Hematopoietic multipotent progenitor cell treated with erythropoietin and hydrocortisone succinate and interleukin-3 and kit ligand, for 4 days (in vitro differentiated cells): ENCODE measurements at regions not wholly inside any gene's neighbourhood (a gene's known extent, or its start where the extent isn't known, plus 50 kb on each side); places are given as distances from the start of the nearest gene placed in this dataset.
"Not testable (repeated sequence)": the region's sequence is repeated elsewhere in the genome, so short reads cannot be mapped to it uniquely, and the experiment has no call there.

ENCODE experiments used
- DNase-seq: peaks from one replicate; pipeline ENCODE4 v3.0.0-alpha.2; 2015

DNA sequence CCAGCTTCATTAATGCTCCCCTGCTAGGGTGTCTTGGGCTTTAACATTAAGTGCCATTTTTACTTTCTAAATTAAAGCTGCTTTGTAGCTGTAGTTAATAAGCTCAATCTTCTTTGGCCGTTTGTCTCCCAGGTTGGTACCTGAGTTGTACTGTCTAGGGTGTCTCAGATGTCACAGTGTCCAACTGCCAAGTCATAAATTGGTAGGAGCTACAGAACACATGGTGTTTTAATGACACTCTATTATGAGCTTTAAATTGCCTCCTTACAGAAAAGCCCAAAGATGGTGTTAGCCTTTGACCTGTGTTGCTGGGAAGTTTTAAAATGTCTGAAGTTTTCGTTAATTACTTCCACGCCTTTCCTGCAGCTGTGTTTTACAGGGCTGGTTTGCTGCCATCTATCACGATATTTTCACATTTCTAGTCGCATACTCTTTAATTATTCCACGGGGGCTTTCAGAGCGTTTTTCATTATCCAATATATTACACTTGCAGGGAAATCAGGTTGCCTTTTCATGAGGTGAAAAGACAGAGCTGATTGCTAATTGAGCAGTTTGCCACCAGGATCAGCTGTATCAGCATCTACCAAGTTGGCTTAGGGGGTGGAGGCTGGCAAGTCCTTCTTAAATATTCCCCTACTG, 247.8 kb upstream of the PLPP4 start:
- no peak for DNase-seq

DNA sequence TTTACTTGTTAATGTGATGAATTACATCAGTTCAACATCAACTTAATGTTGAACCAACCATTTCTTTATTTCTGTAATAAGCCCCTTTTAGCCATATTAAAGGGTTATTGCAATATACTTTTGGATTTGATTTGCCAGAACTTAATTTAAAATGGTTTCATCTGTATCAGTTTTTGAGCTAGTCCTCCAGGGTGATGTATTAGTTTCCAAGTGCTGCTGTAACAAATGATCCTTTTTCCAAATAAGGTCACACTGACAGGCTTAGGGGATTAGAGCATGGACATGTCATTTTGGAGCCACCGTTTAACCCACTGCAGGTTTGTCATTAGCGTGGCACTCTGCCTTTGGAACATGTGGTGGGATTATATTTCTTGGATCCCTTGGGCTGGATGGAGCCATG, 244.8 kb upstream of the PLPP4 start:
- no peak for DNase-seq

DNA sequence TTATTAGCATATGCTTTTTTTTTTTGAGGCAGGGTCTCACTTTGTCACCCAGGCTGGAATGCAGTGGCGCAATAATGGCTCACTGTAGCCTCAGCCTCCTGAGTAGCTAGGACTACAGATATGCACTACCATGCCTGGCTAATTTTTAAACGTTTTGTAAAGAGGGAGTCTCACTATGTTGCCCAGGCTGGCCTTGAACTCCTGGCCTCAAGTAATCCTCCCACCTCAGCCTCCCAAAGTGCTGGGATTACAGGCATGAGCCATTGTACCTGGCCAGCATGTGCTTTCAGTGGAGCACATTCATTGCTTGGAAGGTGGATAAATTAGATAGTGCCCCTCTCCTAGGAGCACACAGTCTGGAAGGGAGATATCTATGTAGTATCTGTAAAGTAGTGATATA, 243.7 kb upstream of the PLPP4 start:
- DNase-seq = not testable (repeated sequence)

- DNase-seq = no peak
Observed at GRCh38 chr10:120217736-120218135, 239.3 kb upstream of the PLPP4 start.

- DNase-seq = peak; percentile 75
Observed at GRCh38 chr10:120221873-120222485, 235.0 kb upstream of the PLPP4 start.

DNA sequence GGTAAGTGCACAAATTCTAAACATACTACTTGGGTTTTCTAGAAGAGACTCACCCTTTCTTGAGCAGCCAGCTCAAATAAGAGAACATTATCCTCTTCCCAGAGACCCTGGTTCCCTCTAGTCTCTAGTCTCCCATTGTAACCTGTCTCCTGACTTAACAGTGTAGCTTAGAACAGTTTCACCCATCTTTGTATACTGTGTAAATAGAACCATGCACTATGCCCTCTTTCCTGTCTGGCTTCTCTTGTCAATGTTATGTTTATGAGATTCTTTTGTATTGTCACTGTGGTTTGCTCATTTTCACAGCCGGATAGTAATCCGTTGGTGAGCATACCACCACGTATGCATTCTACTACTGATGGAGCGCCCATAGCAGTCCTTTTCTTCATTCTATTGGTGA, 227.4 kb upstream of the PLPP4 start:
- no peak for DNase-seq

DNA sequence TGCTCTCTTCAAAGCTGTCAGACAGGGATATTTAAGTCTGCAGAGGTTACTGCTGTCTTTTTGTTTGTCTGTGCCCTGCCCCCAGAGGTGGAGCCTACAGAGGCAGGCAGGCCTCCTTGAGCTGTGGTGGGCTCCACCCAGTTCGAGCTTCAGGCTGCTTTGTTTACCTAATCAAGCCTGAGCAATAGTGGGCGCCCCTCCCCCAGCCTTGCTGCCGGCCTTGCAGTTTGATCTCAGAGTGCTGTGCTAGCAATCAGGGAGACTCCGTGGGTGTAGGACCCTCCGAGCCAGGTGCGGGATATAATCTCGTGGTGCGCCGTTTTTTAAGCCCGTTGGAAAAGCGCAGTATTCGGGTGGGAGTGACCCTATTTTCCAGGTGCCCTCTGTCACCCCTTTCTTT, 217.3 kb upstream of the PLPP4 start:
- DNase-seq = not testable (repeated sequence)

- DNase-seq = no peak
Observed at GRCh38 chr10:120251821-120252442, 205.1 kb upstream of the PLPP4 start.

DNA sequence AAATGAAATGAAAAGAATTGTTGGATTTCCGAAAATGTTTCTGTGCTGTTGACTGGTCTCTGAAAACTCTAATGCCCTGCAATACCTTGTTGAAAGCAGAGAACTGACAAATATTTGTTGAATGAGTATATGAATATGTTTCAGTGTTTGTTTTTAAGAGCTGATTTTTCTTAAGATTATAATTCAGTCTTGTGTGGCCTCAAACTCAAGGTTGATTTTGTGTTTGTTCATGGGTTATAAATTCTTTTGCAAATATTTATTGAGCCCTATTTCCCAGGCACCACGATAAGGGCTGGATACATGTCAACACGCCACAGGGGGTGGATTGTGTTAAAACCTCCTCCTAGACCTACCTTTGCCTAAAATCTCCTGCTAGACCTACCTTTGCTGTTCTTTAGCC, 203.9 kb upstream of the PLPP4 start:
- DNase-seq = no peak

DNA sequence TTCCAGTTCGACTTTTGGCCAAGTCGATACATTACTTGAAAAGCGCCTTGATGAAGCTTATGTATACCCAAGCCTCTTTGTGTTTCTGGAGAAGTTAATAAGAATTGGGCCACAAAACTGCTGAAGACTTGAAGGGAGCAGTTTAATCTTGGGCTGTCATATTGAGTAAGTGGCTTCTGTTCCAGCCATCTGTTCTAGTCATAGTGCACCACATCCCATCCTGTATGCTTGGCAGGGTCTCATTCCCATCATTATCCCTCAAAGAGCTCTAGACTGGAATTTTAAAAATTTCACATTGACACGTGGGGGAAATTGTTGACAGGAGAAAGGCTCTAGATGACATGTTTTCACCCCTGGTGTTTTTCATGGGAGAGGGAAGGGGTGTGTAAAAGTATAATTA, 196.6 kb upstream of the PLPP4 start:
- no peak for DNase-seq

DNA sequence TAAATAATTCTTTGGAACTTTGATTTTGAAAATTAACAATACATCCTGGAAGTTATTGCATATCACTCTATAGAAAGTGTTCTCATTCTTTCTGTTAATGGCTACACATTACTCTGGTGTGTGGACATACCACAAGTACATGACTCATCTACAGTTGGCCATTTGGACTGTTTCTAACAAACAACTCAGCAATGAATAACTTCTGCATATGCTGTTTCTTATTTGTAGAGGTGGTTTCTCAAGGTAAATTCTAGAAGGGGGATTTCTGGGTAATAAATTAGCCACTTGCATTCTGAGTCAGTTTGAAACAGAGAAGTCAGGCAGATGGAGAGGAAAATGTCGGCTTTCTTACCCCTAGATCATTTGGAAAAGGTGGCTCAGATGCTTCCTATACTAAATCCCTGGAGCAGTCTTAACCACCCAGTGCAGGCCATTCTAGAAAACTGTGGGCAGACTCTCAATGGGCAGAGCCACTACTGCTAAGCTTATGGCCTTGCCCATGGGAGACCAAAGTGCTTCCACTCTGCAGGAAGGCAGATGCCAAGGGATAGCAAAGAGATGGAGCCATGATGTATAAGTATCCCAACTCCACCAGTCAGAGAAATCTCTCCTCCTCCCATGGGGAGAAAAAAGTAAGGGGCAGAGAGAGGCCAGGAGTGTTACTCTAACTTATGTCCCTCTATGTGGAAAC, 194.0 kb upstream of the PLPP4 start:
- no peak for DNase-seq

DNA sequence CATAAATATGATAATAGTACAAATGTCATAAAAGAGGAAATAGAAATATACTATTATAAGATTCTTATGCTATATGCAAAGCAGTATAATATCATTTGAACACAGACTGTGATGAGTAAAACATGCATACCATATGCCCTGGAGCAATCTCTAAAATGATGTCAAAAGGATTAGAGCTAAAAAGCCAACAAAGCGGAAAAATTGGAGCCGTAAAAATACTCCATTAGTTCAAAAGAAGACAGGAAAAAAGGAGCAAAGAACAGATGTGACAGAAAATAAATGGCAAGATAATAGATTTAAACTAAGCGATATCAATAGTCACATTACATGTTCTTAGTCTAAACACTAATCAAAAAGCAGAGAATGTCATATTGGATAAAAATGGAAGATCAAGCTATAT, 191.0 kb upstream of the PLPP4 start:
- no peak for DNase-seq

GRCh38 chr10:120270906-120271305, 186.1 kb upstream of the PLPP4 start:
- DNase-seq = no peak

DNA sequence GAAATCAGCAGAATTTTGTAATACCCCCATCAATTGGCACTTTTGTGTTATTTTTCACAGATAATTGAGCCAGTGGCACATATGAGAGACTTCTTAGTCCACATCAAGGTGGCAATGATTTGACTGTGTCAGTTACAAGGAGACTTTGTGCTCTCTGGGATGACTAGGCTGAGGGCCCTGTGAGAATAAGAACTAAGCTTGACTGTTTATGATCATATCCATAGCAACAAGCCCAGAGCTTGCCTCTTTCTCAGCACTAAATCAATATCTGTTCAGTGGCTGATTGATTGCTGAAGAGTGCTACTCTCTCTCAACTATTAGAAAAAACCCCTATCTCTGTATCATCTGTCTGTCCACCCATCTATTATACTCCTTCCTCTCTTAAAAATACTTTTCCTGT, 185.3 kb upstream of the PLPP4 start:
- DNase-seq = no peak

DNA sequence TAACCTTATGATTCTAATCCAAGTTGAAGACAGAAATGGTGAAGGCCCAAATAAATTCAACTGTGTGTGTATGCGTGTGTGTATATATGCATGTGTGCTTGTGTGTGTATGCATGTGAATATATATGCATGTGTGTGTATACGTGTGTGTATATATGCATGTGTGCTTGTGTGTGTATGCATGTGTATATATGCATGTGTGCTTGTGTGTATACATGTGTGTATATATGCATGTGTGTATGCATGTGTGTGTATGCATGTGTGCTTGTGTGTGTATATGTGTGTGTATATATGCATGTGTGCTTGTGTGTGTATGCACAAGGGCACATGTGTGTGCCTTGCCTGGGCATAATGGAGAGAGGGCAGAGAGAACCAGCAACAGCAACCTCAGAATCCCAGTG, 184.7 kb upstream of the PLPP4 start:
- DNase-seq = no peak

- no peak for DNase-seq
Observed at GRCh38 chr10:120278069-120278468, 179.0 kb upstream of the PLPP4 start.

GRCh38 chr10:120279196-120279595, 177.8 kb upstream of the PLPP4 start:
- no peak for DNase-seq

DNA sequence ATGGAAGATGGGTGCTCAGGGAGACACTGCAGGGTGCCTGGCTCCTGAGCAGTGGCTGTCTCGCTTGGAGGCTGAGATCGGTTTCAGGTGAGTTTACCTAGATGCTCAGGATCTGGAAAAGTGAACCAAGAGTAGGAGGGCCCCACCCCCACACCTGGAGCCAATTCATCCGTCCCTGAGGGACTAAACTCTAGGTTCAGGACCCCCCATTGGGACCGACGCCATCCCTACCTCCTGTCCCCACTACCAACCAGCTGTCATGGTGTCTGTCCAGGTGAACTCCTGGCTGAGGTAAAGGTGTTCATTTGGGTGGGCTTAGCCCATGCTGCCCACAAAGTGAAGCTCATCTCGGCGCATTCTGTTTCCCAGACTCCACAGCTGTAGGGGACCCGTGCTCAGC, 174.6 kb upstream of the PLPP4 start:
- no peak for DNase-seq

DNA sequence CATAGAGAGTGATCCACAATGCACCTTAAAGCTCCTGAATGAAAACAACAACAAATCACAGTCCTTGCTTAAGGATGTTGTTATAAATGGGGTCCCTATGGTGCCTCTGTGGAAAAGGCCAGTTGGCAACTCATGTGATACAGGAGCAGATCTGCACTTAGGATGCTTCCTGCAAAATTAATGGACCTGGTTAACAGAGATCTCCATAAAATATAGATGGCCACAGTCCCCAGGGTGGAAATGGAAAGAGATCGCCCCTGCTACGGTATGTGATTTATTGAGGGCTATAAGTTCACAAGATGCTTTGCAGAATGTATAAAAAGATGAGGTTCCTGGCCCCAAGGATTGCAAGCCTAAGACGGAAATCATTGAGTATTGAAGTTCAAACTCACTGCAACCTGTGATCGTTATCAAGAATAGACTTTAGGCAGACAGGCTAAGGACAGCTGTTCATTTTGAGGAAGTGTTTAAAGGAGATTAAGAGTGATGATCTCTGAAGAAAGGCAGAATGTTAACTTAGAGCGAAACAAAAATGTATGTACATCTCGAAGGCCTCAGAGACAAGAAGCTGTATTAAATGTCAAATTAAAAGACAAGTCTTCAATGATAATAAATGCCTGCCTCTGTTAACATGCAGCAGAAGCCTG, 174.1 kb upstream of the PLPP4 start:
- DNase-seq = peak; percentile 11

- no peak for DNase-seq
Observed at GRCh38 chr10:120285408-120285807, 171.6 kb upstream of the PLPP4 start.

DNA sequence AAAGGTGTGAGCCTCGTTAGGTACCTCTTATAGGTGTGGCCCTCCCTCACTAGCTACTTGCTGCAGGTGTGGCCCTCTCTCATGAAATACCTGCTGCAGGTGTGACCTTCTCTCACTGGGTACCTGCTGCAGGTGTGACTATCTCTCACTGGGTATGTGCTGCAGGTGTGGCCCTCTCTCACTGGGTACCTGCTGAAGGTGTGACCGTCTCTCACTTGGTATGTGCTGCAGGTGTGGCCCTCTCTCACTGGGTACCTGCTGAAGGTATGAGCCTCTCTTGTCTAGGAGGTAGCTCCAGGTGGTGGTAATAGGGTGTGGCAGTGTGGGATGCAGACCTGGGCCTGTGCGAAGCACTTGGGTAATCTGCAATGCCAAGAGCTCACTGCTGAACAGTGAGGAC, 170.7 kb upstream of the PLPP4 start:
- no peak for DNase-seq

DNA sequence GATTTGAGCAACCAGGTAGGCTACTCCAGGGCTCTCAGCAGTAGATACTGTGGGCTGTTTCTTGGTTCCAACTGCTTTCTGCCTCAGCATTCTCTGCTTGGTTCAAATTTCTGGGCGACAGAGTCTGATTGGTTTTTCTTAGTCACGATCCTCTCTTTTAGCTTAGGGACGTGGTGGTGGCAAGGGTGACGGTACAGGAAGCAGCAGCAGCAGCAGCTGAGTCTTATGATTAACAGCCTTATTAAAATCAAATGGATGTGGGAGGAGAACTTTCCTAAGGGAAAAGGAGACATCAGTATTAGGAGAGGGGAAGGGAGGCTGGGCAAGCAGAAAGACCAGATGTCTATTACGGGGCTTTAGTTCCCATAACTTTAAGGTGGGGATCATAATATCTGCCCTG, 156.5 kb upstream of the PLPP4 start:
- DNase-seq = no peak

DNA sequence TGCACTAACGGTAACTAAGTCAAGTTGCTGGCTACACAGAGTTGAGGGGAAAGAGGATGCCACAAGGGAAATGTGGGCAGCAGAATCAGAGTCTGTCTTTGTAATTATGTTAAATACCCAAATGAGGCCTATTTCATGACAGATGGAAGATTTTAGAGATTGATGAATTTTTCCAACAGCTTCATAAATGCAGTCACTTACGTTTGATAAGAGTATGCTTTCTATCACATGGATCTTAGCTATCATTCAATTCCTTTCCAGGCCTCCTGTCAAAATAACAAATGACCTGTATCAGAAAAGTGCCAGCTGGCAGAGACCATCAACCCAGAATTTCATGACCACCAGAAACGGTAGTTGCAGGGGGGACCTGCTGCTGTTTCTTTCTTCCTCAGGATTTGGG, 148.4 kb upstream of the PLPP4 start:
- no peak for DNase-seq

DNA sequence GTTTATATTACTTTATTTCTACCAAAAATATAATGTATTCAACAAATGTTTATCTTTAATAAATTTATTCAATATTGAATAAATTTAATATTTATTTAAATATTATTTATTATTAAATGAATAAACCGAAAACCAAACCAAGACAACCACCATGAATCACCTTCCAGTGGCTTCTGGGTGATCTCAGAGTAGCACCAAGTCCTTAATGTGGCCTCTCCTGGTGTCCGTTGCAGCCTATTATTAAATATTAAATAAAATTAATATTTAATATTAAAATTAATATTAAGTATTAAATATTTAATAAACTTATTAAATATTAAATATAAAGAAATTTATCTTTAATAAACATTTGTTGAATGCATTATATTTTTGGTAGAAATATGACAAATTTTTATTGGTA, 143.3 kb upstream of the PLPP4 start:
- DNase-seq = no peak
